ENCODE measurements at regions not wholly inside any gene's neighbourhood (a gene's known extent, or its start where the extent isn't known, plus 50 kb on each side); places are given as distances from the start of the nearest gene placed in this dataset.

GRCh38 chr15:31456354-31457060, 129.9 kb downstream of the KLF13 start:
- DNase-seq (ENCODE audit: low read depth), result no peak

GRCh38 chr15:31457161-31457560, 130.5 kb downstream of the KLF13 start:
- no peak for DNase-seq (ENCODE audit: low read depth)

GRCh38 chr15:31457631-31458526, 131.2 kb downstream of the KLF13 start:
- no peak for DNase-seq (ENCODE audit: low read depth)

GRCh38 chr15:31458596-31459399, 132.2 kb downstream of the KLF13 start:
- no peak for DNase-seq (ENCODE audit: low read depth)

GRCh38 chr15:31459400-31459748, 132.7 kb downstream of the KLF13 start:
- DNase-seq (ENCODE audit: low read depth), result no peak

GRCh38 chr15:31461375-31461774, 134.7 kb downstream of the KLF13 start:
- DNase-seq (ENCODE audit: low read depth), result no peak

- no peak for DNase-seq (ENCODE audit: low read depth)
Measured at GRCh38 chr15:31461911-31462480, 135.4 kb downstream of the KLF13 start.

GRCh38 chr15:31463521-31464102, 137.0 kb downstream of the KLF13 start:
- DNase-seq (ENCODE audit: low read depth), result no peak

- no peak for DNase-seq (ENCODE audit: low read depth)
Measured at GRCh38 chr15:31464216-31465082, 137.8 kb downstream of the KLF13 start.

- no peak for DNase-seq (ENCODE audit: low read depth)
Measured at GRCh38 chr15:31465083-31465955, 138.7 kb downstream of the KLF13 start.

- DNase-seq (ENCODE audit: low read depth), result no peak
Measured at GRCh38 chr15:31467361-31467760, 140.7 kb downstream of the KLF13 start.

GRCh38 chr15:31468911-31469785, 142.5 kb downstream of the KLF13 start:
- no peak for DNase-seq (ENCODE audit: low read depth)

- DNase-seq (ENCODE audit: low read depth), result no peak
Measured at GRCh38 chr15:31469786-31470525, 143.3 kb downstream of the KLF13 start.

GRCh38 chr15:31470756-31471155, 144.1 kb downstream of the KLF13 start:
- DNase-seq (ENCODE audit: low read depth), result no peak

GRCh38 chr15:31471731-31472430, 145.2 kb downstream of the KLF13 start:
- DNase-seq (ENCODE audit: low read depth), result peak; percentile 83

- peak; percentile 19 for DNase-seq (ENCODE audit: low read depth)
Measured at GRCh38 chr15:31472636-31473384, 146.2 kb downstream of the KLF13 start.
